ENCODE measurements at regions not wholly inside any gene's neighbourhood (a gene's known extent, or its start where the extent isn't known, plus 50 kb on each side); places are given as distances from the start of the nearest gene placed in this dataset.

DNA sequence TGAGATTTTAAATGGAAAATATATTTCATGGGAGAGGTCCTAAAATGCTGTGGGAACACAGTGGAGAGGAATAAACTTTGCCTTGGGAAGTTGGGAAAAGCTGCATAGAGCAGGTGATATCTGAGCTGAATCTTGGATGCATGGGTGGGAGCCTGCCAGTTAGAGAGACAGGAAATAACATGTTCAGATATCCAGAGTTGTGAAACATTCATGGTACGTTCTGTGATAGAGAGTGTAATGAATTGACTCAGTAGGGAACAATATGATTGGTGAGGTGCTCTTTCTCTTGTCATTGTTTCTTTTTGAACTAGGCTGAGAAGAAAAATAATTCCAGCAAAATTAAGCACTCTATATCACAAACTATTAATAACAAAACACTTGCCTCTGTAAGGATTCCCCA is 72.8 kb downstream of the RPS12 start:
- Histone ChIP-seq H2AFZ (ENCODE audit: low read depth) (no peak overlapping the region), H3K79me2 (ENCODE audit: insufficient read depth) (no peaks in the 10 kb centered on the region), H3K36me3 (replicated peaks in 1 of 2; ENCODE audit: control insufficient read depth in 1 of 2, insufficient read depth in 2 of 2, low read length in 1 of 2) (no peaks in the 10 kb centered on the region), H3K27ac (ENCODE audit: low read depth in 2 of 2, low read length in 1 of 2) (no peak overlapping the region), H3K9ac (no peak overlapping the region), H3K9me2 (no peaks in the 10 kb centered on the region), H3K4me1 (ENCODE audit: control insufficient read depth in 1 of 2, insufficient read depth in 2 of 2, low read depth in 1 of 2, low read length in 1 of 2) (no peaks in the 10 kb centered on the region), H3F3A (replicated peaks; ENCODE audit: insufficient read depth) (no peaks in the 10 kb centered on the region), H3K4me3 (ENCODE audit: low read depth in 2 of 2, low read length in 1 of 2) (no peak overlapping the region), H3K9me3 (no peaks in the 10 kb centered on the region), H3K4me2 (no peak overlapping the region), H4K20me1 (ENCODE audit: insufficient read depth) (no peaks in the 10 kb centered on the region), H3K27me3 (ENCODE audit: insufficient read depth) (no peaks in the 10 kb centered on the region)
- WGBS (ENCODE audit: low lambda C conversion rate), result 37% methylated on average over 1 of the region's 1 CpG
- CTCF ChIA-PET, result no interaction called here
- TF ChIP-seq CTCF (IDR thresholded peaks at IDR 0.05) (no peak), PBX3 (IDR thresholded peaks at IDR 0.05) (no peak), USF1 (IDR thresholded peaks at IDR 0.05; ENCODE audit: borderline replicate concordance, low read depth) (no peak), YY1 (IDR thresholded peaks at IDR 0.05; ENCODE audit: low read depth) (no peak), RXRA (IDR thresholded peaks at IDR 0.05; ENCODE audit: borderline replicate concordance, low read depth) (no peak), MEF2A (IDR thresholded peaks at IDR 0.05; ENCODE audit: borderline replicate concordance, low read depth) (no peak), ELF1 (IDR thresholded peaks at IDR 0.05) (no peak), ZBTB33 (IDR thresholded peaks at IDR 0.05; ENCODE audit: borderline replicate concordance, low read depth) (no peak), FOXJ3 (CRISPR knock-in tag; IDR thresholded peaks at IDR 0.05) (no peak), FOXM1 (IDR thresholded peaks at IDR 0.05; ENCODE audit: low read depth) (no peak), USF2 (IDR thresholded peaks at IDR 0.05; ENCODE audit: borderline replicate concordance, low read depth, low read length) (no peak), CHD2 (IDR thresholded peaks at IDR 0.05; ENCODE audit: low read length, partially characterized antibody) (no peak)
- no peak for DNase-seq
- POLR2A ChIA-PET, result no interaction called here

Measured in SK-N-SH (cell line).